ENCODE measurements at regions not wholly inside any gene's neighbourhood (a gene's known extent, or its start where the extent isn't known, plus 50 kb on each side); places are given as distances from the start of the nearest gene placed in this dataset.

GRCh38 chr5:74576941-74577456 lies 63.5 kb downstream of the ENC1 start:
- DNase-seq, result peak; percentile 35

- DNase-seq, result peak; percentile 98
Measured at GRCh38 chr5:74575741-74576538, 64.6 kb downstream of the ENC1 start.

- no peak for DNase-seq
Measured at GRCh38 chr5:74570250-74570649, 70.3 kb downstream of the ENC1 start.

- DNase-seq, result no peak
Measured at GRCh38 chr5:74567411-74567995, 73.0 kb downstream of the ENC1 start.

- no peak for DNase-seq
Measured at GRCh38 chr5:74562122-74562521, 78.4 kb downstream of the ENC1 start.

- DNase-seq, result no peak
Measured at GRCh38 chr5:74560245-74560644, 80.3 kb downstream of the ENC1 start.

GRCh38 chr5:74556631-74557595 lies 83.6 kb downstream of the ENC1 start:
- DNase-seq, result no peak

- DNase-seq, result no peak
Measured at GRCh38 chr5:74556006-74556405, 84.5 kb downstream of the ENC1 start.

GRCh38 chr5:74552101-74552500 lies 88.4 kb downstream of the ENC1 start:
- DNase-seq, result no peak

GRCh38 chr5:74550927-74551326 lies 89.6 kb downstream of the ENC1 start:
- DNase-seq, result no peak

- no peak for DNase-seq
Measured at GRCh38 chr5:74549384-74549783, 91.1 kb downstream of the ENC1 start.

- no peak for DNase-seq
Measured at GRCh38 chr5:74546796-74547195, 93.7 kb downstream of the ENC1 start.

- no peak for DNase-seq
Measured at GRCh38 chr5:74544811-74545210, 95.7 kb downstream of the ENC1 start.

- peak; percentile 95 for DNase-seq
Measured at GRCh38 chr5:74543162-74543995, 97.1 kb downstream of the ENC1 start.

GRCh38 chr5:74542482-74542881 lies 98.0 kb downstream of the ENC1 start:
- peak; percentile 26 for DNase-seq

GRCh38 chr5:74541381-74541781 lies 99.1 kb downstream of the ENC1 start:
- DNase-seq, result no peak

GRCh38 chr5:74540622-74541021 lies 99.9 kb downstream of the ENC1 start:
- no peak for DNase-seq

GRCh38 chr5:74539986-74540385 lies 100.5 kb downstream of the ENC1 start:
- DNase-seq, result no peak

- no peak for DNase-seq
Measured at GRCh38 chr5:74538206-74538661, 102.3 kb downstream of the ENC1 start.

GRCh38 chr5:74536658-74537057 lies 103.9 kb downstream of the ENC1 start:
- no peak for DNase-seq

- no peak for DNase-seq
Measured at GRCh38 chr5:74535926-74536325, 104.6 kb downstream of the ENC1 start.
